ENCODE measurements at regions not wholly inside any gene's neighbourhood (a gene's known extent, or its start where the extent isn't known, plus 50 kb on each side); places are given as distances from the start of the nearest gene placed in this dataset.
"Not testable (repeated sequence)": the region's sequence is repeated elsewhere in the genome, so short reads cannot be mapped to it uniquely, and the experiment has no call there.

DNA sequence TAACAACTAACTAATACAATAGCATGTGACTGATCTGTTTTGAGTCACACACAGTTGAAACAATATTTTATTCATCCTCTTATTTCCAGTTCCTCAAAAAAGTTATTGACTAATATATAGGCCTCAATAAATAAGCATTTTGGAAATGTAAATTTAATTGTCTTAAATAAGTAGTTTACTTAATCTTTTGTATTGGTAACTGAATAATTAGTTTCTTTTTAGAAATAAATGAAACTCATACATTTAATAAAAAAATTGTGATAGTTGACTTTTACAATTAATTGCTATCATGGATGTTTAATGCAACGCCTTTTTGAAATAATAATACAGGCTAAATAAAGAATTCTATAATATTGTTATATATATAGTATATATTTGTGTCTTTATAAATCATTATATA, 500.8 kb upstream of the PCDH20 start:
- no peak for FAIRE-seq
- no peak for DNase-seq (ENCODE audit: insufficient read length, low spot score)

GRCh38 chr13:61913183-61913582, 497.5 kb upstream of the PCDH20 start:
- FAIRE-seq (no peak), DNase-seq (ENCODE audit: insufficient read length, low spot score) (no peak)

DNA sequence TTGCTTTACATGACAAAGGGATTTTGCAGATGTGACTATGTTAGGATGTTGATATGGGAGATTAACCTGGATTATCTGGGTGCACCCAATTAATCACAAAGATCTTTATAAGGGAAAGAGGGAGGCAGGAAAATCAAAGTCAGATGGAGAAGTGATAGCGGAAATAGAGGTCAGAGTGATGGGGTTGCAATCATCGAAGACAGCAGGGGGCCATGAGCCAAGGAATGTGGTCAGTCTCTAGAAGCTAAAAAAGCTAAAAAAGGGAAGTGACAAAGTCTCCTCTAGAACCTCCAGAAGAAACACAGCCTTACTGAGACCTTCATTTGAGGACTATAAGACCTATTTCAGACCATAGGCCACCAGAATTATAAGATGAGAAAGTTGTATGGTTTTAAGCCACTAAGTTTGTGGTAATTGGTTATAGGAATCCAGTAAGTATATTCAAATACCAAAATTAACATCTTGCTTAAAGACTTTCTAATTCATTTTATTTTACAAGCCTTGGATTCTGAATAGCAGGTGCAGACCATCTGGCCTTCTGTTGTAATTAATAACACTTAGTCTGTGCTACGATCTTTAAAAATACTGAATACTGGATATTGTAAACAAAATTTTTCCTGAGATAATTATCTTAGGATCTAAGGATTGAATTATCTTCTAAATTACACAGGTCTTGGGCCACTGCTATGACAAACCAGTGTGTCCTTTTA, 493.4 kb upstream of the PCDH20 start:
- DNase-seq (ENCODE audit: insufficient read length, low spot score) (no peak), FAIRE-seq (no peak)

GRCh38 chr13:61905054-61905453, 489.4 kb upstream of the PCDH20 start:
- FAIRE-seq (no peak), DNase-seq (ENCODE audit: insufficient read length, low spot score) (no peak)

DNA sequence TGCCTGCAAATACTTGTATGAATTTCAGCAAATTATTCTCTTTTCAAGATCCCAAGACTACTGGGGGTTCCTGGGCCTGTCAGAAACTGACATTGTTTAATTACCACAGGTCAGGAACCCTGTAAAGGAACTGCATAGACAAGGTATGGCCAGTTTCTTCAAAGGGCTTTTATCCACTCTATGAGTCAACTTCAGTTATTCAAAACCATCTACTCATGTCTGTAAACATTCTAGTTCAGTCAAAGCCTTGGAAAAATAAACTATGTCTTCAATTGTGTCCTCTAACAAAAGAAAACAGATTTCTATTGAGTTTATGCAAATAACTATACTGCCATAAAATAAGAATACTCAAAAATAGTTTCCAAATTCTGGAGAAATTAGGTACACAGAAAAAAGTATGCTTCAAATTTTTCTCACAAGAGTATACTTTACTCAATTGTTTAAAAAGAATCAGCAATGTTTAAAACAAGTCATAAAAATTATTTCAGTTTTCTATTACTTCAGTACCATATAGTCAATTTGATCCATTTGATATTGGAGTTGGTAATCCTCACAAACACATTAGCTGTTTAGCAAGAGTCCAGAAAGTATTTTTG, 486.4 kb upstream of the PCDH20 start:
- DNase-seq (ENCODE audit: insufficient read length, low spot score) (no peak), FAIRE-seq (no peak)

- no peak for DNase-seq (ENCODE audit: insufficient read length, low spot score)
- no peak for FAIRE-seq
Measured at GRCh38 chr13:61900033-61900432, 484.4 kb upstream of the PCDH20 start.

GRCh38 chr13:61898207-61898606, 482.6 kb upstream of the PCDH20 start:
- no peak for FAIRE-seq
- no peak for DNase-seq (ENCODE audit: insufficient read length, low spot score)

GRCh38 chr13:61891401-61891800, 475.8 kb upstream of the PCDH20 start:
- DNase-seq (ENCODE audit: insufficient read length, low spot score) (no peak), FAIRE-seq (no peak)

GRCh38 chr13:61884830-61885229, 469.2 kb upstream of the PCDH20 start:
- FAIRE-seq = no peak
- no peak for DNase-seq (ENCODE audit: insufficient read length, low spot score)

- FAIRE-seq (no peak), DNase-seq (ENCODE audit: insufficient read length, low spot score) (no peak)
Measured at GRCh38 chr13:61880578-61881283, 465.1 kb upstream of the PCDH20 start.

GRCh38 chr13:61878565-61878964, 462.9 kb upstream of the PCDH20 start:
- DNase-seq (ENCODE audit: insufficient read length, low spot score); FAIRE-seq: not testable (repeated sequence)

DNA sequence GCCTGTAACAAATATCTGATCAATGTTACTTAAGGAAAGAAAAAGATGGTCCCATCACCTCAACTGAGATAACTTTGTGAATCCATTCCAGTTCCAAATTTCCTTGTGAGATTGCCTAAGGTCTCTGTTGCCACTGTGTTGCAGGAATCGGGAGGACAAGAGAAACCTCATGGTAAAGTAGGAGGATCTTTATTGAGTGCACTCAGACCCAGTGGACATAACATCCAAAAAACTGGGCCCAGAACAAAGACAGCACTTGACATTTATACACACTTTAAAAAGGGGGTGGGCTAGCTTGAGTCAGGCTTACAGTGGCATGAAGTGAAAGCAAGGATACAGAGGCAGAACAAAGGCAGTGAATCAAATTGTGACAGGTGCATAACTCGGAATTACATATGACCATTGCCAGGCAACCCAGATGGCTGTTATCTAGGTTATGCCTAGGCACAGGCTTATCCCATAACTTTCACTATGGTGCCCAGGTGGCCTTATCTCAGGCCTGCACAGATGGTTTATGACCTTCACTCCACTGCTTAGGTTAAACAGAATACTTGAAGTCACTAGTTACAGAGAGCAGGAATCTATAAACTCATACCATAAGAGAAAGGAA, 459.4 kb upstream of the PCDH20 start:
- DNase-seq (ENCODE audit: insufficient read length, low spot score) (no peak), FAIRE-seq (no peak)

DNA sequence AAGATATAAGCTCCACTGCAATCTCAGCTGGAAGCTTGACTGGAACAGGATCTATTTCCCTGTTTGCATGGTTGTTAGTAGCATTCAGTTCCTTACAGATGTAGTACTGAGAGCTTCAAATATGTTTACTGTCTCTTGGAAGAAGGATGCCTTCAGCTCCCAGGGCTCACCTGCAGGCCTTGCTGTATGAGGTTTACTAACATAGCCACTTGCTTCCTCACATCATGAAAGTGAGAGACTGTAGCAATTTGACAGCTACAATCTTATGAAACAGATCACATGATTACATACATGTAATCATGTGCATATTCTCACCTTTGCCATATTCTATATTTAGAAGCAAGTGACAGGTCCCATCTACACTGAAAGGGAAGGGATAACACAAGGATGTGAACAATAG, 458.1 kb upstream of the PCDH20 start:
- DNase-seq (ENCODE audit: insufficient read length, low spot score) = no peak
- no peak for FAIRE-seq

DNA sequence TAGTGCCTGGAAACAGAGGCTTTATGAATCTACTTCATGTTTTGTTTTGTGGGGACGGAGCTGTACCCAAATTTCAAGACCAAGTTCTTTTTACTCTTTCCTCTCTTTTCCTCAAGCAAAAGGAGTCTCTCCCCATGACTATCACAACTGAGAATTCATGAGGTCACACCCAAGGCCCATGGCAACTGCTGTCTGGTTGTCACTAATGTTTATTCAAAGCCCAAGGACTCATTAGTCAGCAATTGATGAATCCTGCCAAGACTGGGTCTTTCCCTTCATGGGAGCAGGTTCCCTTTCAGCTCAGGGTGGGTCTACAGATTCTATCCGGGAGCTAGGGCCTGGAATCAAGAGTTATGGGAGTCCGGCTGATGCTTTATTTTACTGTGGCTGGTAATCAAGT, 441.5 kb upstream of the PCDH20 start:
- no peak for DNase-seq (ENCODE audit: insufficient read length, low spot score)

GRCh38 chr13:61852116-61852619, 436.5 kb upstream of the PCDH20 start:
- DNase-seq (ENCODE audit: insufficient read length, low spot score) = no peak
- no peak for FAIRE-seq

More for the DNA sequence above, 441.5 kb upstream of the PCDH20 start:
- no peak for FAIRE-seq

DNA sequence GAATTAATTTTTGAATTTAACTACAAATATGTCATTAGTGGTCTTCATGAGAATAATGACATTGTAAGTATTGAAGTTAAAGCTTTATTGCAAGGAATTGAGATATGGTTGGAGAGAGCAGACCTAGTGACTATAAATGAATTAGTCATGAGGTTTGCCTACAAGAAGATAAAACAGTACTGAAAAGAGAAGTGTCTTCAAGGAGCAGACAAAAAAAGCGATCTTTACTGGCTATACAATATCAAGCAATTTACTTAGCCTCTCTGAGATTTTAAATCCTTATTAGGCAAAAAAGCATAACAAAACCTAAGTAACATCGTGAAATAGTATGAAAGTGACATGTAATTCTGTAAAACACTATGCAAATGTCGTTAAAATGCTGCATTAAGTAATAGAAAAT, 435.1 kb upstream of the PCDH20 start:
- DNase-seq (ENCODE audit: insufficient read length, low spot score) = no peak
- no peak for FAIRE-seq

- DNase-seq (ENCODE audit: insufficient read length, low spot score) (no peak), FAIRE-seq (no peak)
Measured at GRCh38 chr13:61838568-61838967, 422.9 kb upstream of the PCDH20 start.

DNA sequence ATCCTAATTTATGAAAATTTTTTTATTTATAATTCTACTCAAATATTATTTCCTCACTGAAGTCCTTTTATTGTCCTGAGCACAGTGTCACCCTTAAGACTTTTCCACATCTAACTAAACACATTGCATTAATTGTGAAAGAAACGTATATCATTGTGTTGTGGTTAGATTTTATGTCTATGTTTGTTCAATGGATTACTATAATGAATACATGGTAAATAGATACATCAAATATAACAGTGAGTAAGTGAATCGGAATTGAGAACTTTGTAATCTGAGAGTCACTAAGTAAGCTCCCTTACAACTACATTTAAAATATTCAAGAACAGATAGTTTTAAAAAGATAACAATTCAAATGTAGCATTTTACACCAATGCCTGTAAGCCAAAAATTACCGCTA, 417.6 kb upstream of the PCDH20 start:
- FAIRE-seq (no peak), DNase-seq (ENCODE audit: insufficient read length, low spot score) (no peak)

GRCh38 chr13:61831026-61831425, 415.4 kb upstream of the PCDH20 start:
- DNase-seq (ENCODE audit: insufficient read length, low spot score) (no peak), FAIRE-seq (no peak)

DNA sequence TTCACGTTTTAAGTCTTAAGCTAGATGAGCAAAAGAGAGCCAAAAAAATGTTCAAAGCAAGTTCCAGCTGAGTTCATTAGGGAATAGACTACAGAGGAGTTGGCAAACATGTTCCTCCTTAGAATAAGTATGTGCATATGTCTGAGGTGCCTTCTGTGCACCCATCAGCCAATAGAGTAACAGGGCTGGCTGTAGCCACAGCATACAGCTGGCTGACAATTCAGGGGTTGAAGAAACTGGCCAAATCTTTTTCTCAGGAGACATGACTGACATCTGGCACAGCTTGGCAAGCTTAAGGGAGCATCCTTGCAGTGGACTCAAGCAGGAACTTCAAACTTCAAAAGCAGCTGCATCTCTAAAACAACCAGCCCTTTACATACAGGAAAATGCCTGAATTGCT, 414.8 kb upstream of the PCDH20 start:
- no peak for DNase-seq (ENCODE audit: insufficient read length, low spot score)
- FAIRE-seq = no peak

- no peak for FAIRE-seq
- no peak for DNase-seq (ENCODE audit: insufficient read length, low spot score)
Measured at GRCh38 chr13:61824168-61824567, 408.5 kb upstream of the PCDH20 start.
